Vagina (tissue), 2 donors: ENCODE measurements at regions not wholly inside any gene's neighbourhood (a gene's known extent, or its start where the extent isn't known, plus 50 kb on each side); places are given as distances from the start of the nearest gene placed in this dataset.

Experiments used
- DNase-seq, 2 donors: peaks; one replicate each; pipeline ENCODE4 v3.0.0-alpha.2; 2017; ENCODE audit errors: extremely low spot score in 2 of 2
- H3K27ac ChIP-seq: fragments of 200-600 bp; sonication (generic); one replicate; pipeline ENCODE4 v1.5.1; 2019
- H3K27me3 ChIP-seq: fragments of 200-600 bp; sonication (generic); one replicate; pipeline ENCODE4 v1.5.1; 2019
- H3K36me3 ChIP-seq, 2 donors: fragments of 200-600 bp; sonication (generic); one replicate each; pipeline ENCODE4 v1.5.1; 2017 to 2019
- H3K4me1 ChIP-seq: fragments of 200-600 bp; sonication (generic); one replicate; pipeline ENCODE4 v1.5.1; 2019
- H3K4me3 ChIP-seq, 2 donors: fragments of 200-600 bp; sonication (generic); 1 replicate in 1 of 2; 2 replicates in 1 of 2; pipeline ENCODE4 v1.5.1; 2016 to 2019
- H3K9me3 ChIP-seq: fragments of 200-600 bp; sonication (generic); one replicate; pipeline ENCODE4 v1.5.1; 2019
- POLR2A ChIP-seq, 2 donors: fragments of 450-650 bp; IDR thresholded peaks; one replicate each; pipeline ENCODE4 v1.6.1; 2017; ENCODE audit warnings: antibody characterized with exemption in 2 of 2, mild to moderate bottlenecking in 2 of 2, moderate library complexity in 2 of 2
- POLR2AphosphoS5 ChIP-seq, 2 donors: sonication (generic); formaldehyde crosslinking; IDR thresholded peaks; one replicate each; pipeline ENCODE4 v1.9.0; 2017; ENCODE audit warnings: antibody characterized with exemption in 2 of 2, mild to moderate bottlenecking in 2 of 2, low read depth in 1 of 2; ENCODE audit not compliant: insufficient read depth in 1 of 2
- intact Hi-C: fragments of 100-400 bp; cut with DNase I; formaldehyde crosslinking; loops from one replicate; pipeline ENCODE4 v1.15.1; 2023
- TF ChIP-seq, protein P1 (sequence below), 3 experiments: fragments of 450-650 bp in 2 of 3; fragments of 200-600 bp in 1 of 3; sonication (generic) in 1 of 3; IDR thresholded peaks; one replicate each; pipeline ENCODE4 v1.5.1; 2017 to 2019; ENCODE audit warnings: antibody characterized with exemption in 3 of 3, mild to moderate bottlenecking in 2 of 3, moderate library complexity in 2 of 3

DNA sequence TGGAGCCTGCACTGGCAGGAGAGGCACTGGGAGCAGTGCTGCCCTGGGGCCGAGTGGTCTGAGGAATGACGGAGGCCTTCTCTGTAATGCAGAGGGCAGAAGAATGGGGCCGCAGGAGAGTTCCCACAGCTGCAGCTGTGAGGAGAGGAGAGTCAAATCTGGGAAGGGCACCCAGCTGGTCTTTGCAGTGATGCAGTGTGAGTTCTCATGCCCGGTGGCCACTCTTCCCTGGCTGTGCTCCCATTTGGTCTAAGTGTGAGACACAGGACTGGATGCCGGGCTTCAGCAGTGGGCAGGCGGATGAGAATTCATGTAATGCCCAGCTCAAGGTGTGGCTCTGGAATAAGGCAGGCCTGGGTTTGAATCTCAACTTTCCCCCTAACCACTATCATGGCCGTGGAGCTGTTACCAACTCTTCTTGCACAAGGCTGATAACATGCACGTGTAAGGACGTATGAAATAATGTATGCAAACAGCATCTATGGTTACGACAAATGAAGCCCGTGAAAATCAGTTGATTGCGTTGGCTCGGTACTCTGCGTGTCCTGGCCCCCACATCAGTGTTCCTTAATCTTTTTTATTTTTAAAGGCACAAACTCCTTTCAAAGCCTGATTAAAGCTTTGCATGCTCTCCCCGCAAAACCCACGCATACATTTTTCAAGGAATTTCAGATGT is 71.6 kb downstream of the ACKR3 start:
- H3K27ac ChIP-seq, result peak overlapping the region; percentile 87

DNA sequence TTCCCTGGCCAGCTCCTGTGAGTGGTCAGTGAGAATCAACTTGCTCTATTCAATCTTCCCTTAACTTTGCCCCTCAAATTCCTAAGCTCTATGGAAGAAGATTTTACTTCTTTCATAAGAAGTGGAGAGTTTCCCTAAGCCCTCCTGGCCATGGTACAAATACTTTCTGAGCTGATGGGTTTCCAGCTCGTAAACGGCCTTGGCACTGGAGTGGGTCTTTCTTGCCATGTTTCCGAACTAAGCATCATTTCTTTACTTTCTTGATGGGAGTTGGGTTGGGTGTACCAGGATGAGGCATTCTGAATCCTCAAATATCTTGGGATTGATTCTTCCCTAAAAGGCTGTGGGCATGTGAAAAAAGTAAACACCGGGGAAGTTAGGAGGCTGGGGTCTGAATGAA is 72.5 kb downstream of the ACKR3 start:
- no peak for DNase-seq
- intact Hi-C loops, result no loop called here
- no peak for TF ChIP-seq POLR2A (IDR thresholded peaks at IDR 0.05)
- TF ChIP-seq POLR2AphosphoS5 (IDR thresholded peaks at IDR 0.05; ENCODE audit: insufficient read depth in 1 of 2, low read depth in 1 of 2), result no peak
- TF ChIP-seq, protein P1, sequence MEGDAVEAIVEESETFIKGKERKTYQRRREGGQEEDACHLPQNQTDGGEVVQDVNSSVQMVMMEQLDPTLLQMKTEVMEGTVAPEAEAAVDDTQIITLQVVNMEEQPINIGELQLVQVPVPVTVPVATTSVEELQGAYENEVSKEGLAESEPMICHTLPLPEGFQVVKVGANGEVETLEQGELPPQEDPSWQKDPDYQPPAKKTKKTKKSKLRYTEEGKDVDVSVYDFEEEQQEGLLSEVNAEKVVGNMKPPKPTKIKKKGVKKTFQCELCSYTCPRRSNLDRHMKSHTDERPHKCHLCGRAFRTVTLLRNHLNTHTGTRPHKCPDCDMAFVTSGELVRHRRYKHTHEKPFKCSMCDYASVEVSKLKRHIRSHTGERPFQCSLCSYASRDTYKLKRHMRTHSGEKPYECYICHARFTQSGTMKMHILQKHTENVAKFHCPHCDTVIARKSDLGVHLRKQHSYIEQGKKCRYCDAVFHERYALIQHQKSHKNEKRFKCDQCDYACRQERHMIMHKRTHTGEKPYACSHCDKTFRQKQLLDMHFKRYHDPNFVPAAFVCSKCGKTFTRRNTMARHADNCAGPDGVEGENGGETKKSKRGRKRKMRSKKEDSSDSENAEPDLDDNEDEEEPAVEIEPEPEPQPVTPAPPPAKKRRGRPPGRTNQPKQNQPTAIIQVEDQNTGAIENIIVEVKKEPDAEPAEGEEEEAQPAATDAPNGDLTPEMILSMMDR (IDR thresholded peaks at IDR 0.05), result no peak

More for the DNA sequence above, 71.6 kb downstream of the ACKR3 start:
- H3K9me3 ChIP-seq, result no peaks in the 10 kb centered on the region
- H3K27me3 ChIP-seq, result no peaks in the 10 kb centered on the region
- no peak overlapping the region for H3K4me3 ChIP-seq
- peak; percentile 61 to 87 for DNase-seq
- TF ChIP-seq POLR2A (IDR thresholded peaks at IDR 0.05), result no peak
- TF ChIP-seq POLR2AphosphoS5 (IDR thresholded peaks at IDR 0.05; ENCODE audit: insufficient read depth in 1 of 2, low read depth in 1 of 2), result no peak
- TF ChIP-seq, protein P1 (IDR thresholded peaks at IDR 0.05), result no peak
- H3K4me1 ChIP-seq, result peaks cover 23% of the 10 kb centered on the region
- intact Hi-C loops, result no loop called here
- no peaks in the 10 kb centered on the region for H3K36me3 ChIP-seq

DNA sequence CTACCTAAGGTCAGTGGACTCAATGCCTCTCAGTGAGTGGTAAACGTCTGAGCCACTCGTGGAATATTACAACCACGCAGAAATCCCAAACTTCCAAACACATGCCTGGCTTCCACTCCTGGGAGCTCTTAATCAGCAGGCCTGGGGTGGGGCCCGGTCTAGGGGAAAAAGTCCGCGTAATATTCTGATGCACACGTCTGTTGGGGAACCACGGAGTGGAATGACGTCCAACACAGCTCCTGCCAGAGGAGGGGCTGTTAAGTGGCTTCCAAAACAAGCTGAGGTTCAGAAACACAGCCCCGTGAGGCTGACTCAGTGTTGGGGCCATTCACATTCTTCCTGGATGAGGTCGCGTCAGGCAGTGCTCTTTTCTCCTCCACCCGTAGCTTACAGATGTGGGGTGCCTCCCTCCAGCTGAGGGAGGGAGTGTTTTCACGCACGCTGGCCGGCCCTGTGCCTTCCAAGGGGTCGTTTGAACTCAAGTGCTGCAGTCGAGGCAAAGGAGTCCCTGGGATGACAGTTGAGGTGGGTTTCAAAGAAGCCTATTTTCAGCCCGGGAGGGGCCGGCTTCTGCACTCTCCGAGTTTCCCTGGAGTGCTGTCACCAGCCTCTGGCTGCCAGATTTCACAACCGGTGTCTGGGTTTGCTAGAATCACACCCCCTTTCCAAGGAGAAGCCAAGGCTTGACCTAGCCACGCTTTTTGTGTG is 73.1 kb downstream of the ACKR3 start:
- Histone ChIP-seq H3K27ac (peak overlapping the region; percentile 87), H3K9me3 (no peaks in the 10 kb centered on the region), H3K4me1 (peaks cover 23% of the 10 kb centered on the region), H3K4me3 (no peak overlapping the region), H3K27me3 (no peaks in the 10 kb centered on the region), H3K36me3 (no peaks in the 10 kb centered on the region)
- peak; percentile 96 to 99 for DNase-seq
- intact Hi-C loops, result no loop called here
- TF ChIP-seq POLR2A (IDR thresholded peaks at IDR 0.05) (no peak), POLR2AphosphoS5 (IDR thresholded peaks at IDR 0.05; ENCODE audit: insufficient read depth in 1 of 2, low read depth in 1 of 2) (peak; percentile 93 to 95)

More for the DNA sequence above, 72.5 kb downstream of the ACKR3 start:
- H3K36me3 ChIP-seq, result no peaks in the 10 kb centered on the region
- H3K4me3 ChIP-seq, result no peak overlapping the region
- peak overlapping the region; percentile 87 for H3K27ac ChIP-seq
- no peaks in the 10 kb centered on the region for H3K27me3 ChIP-seq
- H3K9me3 ChIP-seq, result no peaks in the 10 kb centered on the region
- peaks cover 23% of the 10 kb centered on the region for H3K4me1 ChIP-seq

DNA sequence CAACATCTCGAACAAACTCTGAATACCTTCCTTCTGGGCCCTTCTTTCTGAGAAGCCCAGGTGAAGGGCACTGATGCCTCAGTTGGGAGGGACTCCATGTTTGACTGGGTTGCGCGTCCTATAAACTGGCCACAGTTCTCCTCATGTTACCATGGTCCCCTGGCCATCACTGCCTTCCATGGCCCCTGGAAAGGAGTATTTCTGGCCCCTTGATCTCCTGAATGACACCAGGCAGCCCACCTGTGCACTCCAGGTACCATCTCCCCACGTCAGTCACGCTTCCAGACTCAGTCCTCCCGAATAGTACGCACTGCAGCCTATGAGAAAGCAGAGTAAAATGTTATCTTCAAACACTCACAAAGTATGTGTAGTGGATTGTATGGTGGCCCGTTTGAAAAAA is 73.9 kb downstream of the ACKR3 start:
- H3K27ac ChIP-seq, result peak overlapping the region; percentile 87
- peak; percentile 28 to 86 for DNase-seq
- no peak overlapping the region for H3K4me3 ChIP-seq
- TF ChIP-seq, protein P1 (IDR thresholded peaks at IDR 0.05), result no peak
- TF ChIP-seq POLR2AphosphoS5 (IDR thresholded peaks at IDR 0.05; ENCODE audit: insufficient read depth in 1 of 2, low read depth in 1 of 2) (no peak), POLR2A (IDR thresholded peaks at IDR 0.05) (no peak)
- H3K36me3 ChIP-seq, result no peaks in the 10 kb centered on the region
- intact Hi-C loops, result no loop called here
- no peaks in the 10 kb centered on the region for H3K27me3 ChIP-seq
- no peaks in the 10 kb centered on the region for H3K9me3 ChIP-seq
- peaks cover 23% of the 10 kb centered on the region for H3K4me1 ChIP-seq

- H3K27ac ChIP-seq, result peak overlapping the region; percentile 87
- TF ChIP-seq POLR2AphosphoS5 (IDR thresholded peaks at IDR 0.05; ENCODE audit: insufficient read depth in 1 of 2, low read depth in 1 of 2), result no peak
- no peak for TF ChIP-seq POLR2A (IDR thresholded peaks at IDR 0.05)
- TF ChIP-seq, protein P1 (IDR thresholded peaks at IDR 0.05), result no peak
- H3K36me3 ChIP-seq, result no peaks in the 10 kb centered on the region
- intact Hi-C loops, result no loop called here
- H3K4me3 ChIP-seq, result no peak overlapping the region
- no peaks in the 10 kb centered on the region for H3K9me3 ChIP-seq
- no peaks in the 10 kb centered on the region for H3K27me3 ChIP-seq
- peaks cover 23% of the 10 kb centered on the region for H3K4me1 ChIP-seq
- peak; percentile 34 to 75 for DNase-seq
Measured at GRCh38 chr2:236644067-236644466, 74.4 kb downstream of the ACKR3 start.
